Neural cell (in vitro differentiated cells): ENCODE measurements at regions not wholly inside any gene's neighbourhood (a gene's known extent, or its start where the extent isn't known, plus 50 kb on each side); places are given as distances from the start of the nearest gene placed in this dataset.
"Not testable (repeated sequence)": the region's sequence is repeated elsewhere in the genome, so short reads cannot be mapped to it uniquely, and the experiment has no call there.

Source experiments
- H2AFZ ChIP-seq: fragments of 200-600, 300-800 bp; sonication (generic), shearing (Covaris generic); 2 replicates; pipeline ENCODE4 v1.6.0; 2014; ENCODE audit warnings: low read depth, mild to moderate bottlenecking, antibody characterized with exemption, low read length, moderate library complexity
- H3F3A ChIP-seq: fragments of 200-600 bp; shearing (Covaris generic); 2 replicates; pipeline ENCODE4 v1.6.1; 2016; ENCODE audit warnings: mild to moderate bottlenecking, moderate library complexity, mixed read lengths, antibody characterized with exemption, low read length; ENCODE audit not compliant: insufficient read depth, poor library complexity, severe bottlenecking
- H3K27ac ChIP-seq: fragments of 200-600, 300-800 bp; sonication (generic), shearing (Covaris generic); 2 replicates; pipeline ENCODE4 v1.5.1; 2014; ENCODE audit warnings: mild to moderate bottlenecking, low read length, moderate library complexity
- H3K27me3 ChIP-seq: fragments of 300-800, 200-600 bp; sonication (generic), shearing (Covaris generic); 2 replicates; pipeline ENCODE4 v1.6.0; 2014; ENCODE audit warnings: mild to moderate bottlenecking, low read depth, low read length, moderate library complexity; ENCODE audit not compliant: insufficient read depth
- H3K36me3 ChIP-seq: fragments of 300-800, 200-600 bp; sonication (generic), shearing (Covaris generic); 2 replicates; pipeline ENCODE4 v1.5.1; 2014; ENCODE audit warnings: mild to moderate bottlenecking, antibody characterized with exemption, low read length, moderate library complexity; ENCODE audit not compliant: insufficient read depth
- H3K4me2 ChIP-seq: fragments of 300-800, 200-600 bp; sonication (generic), shearing (Covaris generic); 2 replicates; pipeline ENCODE4 v1.6.0; 2014; ENCODE audit warnings: mild to moderate bottlenecking, low read length
- H3K4me3 ChIP-seq: fragments of 300-800, 200-600 bp; sonication (generic), shearing (Covaris generic); 2 replicates; pipeline ENCODE4 v1.5.1; 2014; ENCODE audit warnings: mild to moderate bottlenecking, low read length, moderate library complexity
- H3K79me2 ChIP-seq: fragments of 200-600 bp; shearing (Covaris generic); replicated peaks from 2 replicates; pipeline ENCODE4 v1.6.0; 2014; ENCODE audit warnings: mild to moderate bottlenecking, low read length, moderate library complexity; ENCODE audit not compliant: insufficient read depth
- H3K9ac ChIP-seq: fragments of 300-800, 200-600 bp; sonication (generic), shearing (Covaris generic); 2 replicates; pipeline ENCODE4 v1.6.1; 2016; ENCODE audit warnings: mild to moderate bottlenecking, low read length, mixed read lengths
- H3K9me2 ChIP-seq: fragments of 200-600 bp; shearing (Covaris generic); 2 replicates; pipeline ENCODE4 v1.6.1; 2016; ENCODE audit warnings: mild to moderate bottlenecking, low read length, mixed read lengths; ENCODE audit not compliant: insufficient read depth
- H3K9me3 ChIP-seq: fragments of 200-600, 300-800 bp; sonication (generic), shearing (Covaris generic); 2 replicates; pipeline ENCODE4 v1.6.1; 2016; ENCODE audit warnings: mild to moderate bottlenecking, mixed run types, low read length, moderate library complexity, mixed read lengths
- H4K20me1 ChIP-seq: fragments of 200-600 bp; shearing (Covaris generic); 2 replicates; pipeline ENCODE4 v1.6.1; 2016; ENCODE audit warnings: mild to moderate bottlenecking, mixed run types; ENCODE audit not compliant: insufficient read depth
- EP300 ChIP-seq: fragments of 450-650 bp; conservative IDR thresholded peaks from 2 replicates; pipeline ENCODE4 v1.6.1; 2014; ENCODE audit warnings: antibody characterized with exemption, mild to moderate bottlenecking, moderate library complexity; ENCODE audit not compliant: poor library complexity, severe bottlenecking
- EZH2 ChIP-seq: fragments of 200-600, 300-800 bp; shearing (Covaris generic), sonication (generic); IDR thresholded peaks from 2 replicates; pipeline ENCODE4 v1.6.1; 2014; ENCODE audit warnings: antibody characterized with exemption, low read length, borderline replicate concordance, mild to moderate bottlenecking; ENCODE audit not compliant: insufficient read depth, poor library complexity, severe bottlenecking
- MXI1 ChIP-seq: fragments of 450-650 bp; conservative IDR thresholded peaks from 2 replicates; pipeline ENCODE4 v1.6.1; 2014; ENCODE audit warnings: antibody characterized with exemption, mild to moderate bottlenecking; ENCODE audit not compliant: poor library complexity, severe bottlenecking
- POLR2AphosphoS5 ChIP-seq: IDR thresholded peaks from 2 replicates; pipeline ENCODE4 v1.6.1; 2012
- RAD21 ChIP-seq: fragments of 450-650 bp; conservative IDR thresholded peaks from 2 replicates; pipeline ENCODE4 v1.6.1; 2014; ENCODE audit warnings: antibody characterized with exemption, mild to moderate bottlenecking, moderate library complexity
- SMC3 ChIP-seq: fragments of 450-650 bp; conservative IDR thresholded peaks from 2 replicates; pipeline ENCODE4 v1.6.1; 2014; ENCODE audit warnings: antibody characterized with exemption, mild to moderate bottlenecking, moderate library complexity; ENCODE audit not compliant: poor library complexity
- TAF1 ChIP-seq: IDR thresholded peaks from 2 replicates; pipeline ENCODE4 v1.6.1; 2012; ENCODE audit warnings: low read depth
- TF ChIP-seq, protein P1 (sequence below): IDR thresholded peaks from 2 replicates; pipeline ENCODE4 v1.6.1; 2012; ENCODE audit warnings: borderline replicate concordance
- TF ChIP-seq, protein P2 (sequence below): fragments of 450-650 bp; IDR thresholded peaks from 2 replicates; pipeline ENCODE4 v1.5.1; 2014; ENCODE audit warnings: antibody characterized with exemption, mild to moderate bottlenecking, moderate library complexity; ENCODE audit not compliant: poor library complexity, severe bottlenecking

DNA sequence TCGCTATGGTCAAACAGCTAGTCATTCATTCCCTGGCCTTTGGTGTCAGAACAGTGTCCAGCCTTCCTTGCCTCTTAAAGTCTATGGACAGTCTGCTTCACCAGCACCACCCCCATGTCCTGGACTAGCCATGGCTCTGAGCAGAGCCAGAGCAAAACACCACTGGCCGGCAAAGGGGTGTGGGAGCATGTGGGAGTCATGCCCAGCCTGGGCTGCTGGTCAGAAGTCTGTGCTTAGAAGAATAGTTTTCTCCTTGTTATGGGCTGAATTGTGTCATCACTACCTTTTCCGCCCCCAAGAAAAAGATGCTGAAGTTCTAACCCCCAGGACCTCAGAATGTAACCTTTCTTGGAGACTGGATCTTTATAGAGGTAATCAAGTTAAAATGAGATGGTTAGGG lies 132.9 kb upstream of the LPP start:
- Histone ChIP-seq H3F3A (no peaks in the 10 kb centered on the region), H3K79me2 (no peaks in the 10 kb centered on the region), H3K36me3 (no peaks in the 10 kb centered on the region), H3K27me3 (no peaks in the 10 kb centered on the region), H3K9ac (no peak overlapping the region), H4K20me1 (no peaks in the 10 kb centered on the region), H3K9me3 (no peaks in the 10 kb centered on the region), H3K27ac (no peak overlapping the region), H3K4me2 (no peak overlapping the region), H2AFZ (no peak overlapping the region), H3K9me2 (no peaks in the 10 kb centered on the region), H3K4me3 (no peak overlapping the region)
- TF ChIP-seq EZH2 (no peak), POLR2AphosphoS5 (no peak), MXI1 (no peak), RAD21 (no peak)

DNA sequence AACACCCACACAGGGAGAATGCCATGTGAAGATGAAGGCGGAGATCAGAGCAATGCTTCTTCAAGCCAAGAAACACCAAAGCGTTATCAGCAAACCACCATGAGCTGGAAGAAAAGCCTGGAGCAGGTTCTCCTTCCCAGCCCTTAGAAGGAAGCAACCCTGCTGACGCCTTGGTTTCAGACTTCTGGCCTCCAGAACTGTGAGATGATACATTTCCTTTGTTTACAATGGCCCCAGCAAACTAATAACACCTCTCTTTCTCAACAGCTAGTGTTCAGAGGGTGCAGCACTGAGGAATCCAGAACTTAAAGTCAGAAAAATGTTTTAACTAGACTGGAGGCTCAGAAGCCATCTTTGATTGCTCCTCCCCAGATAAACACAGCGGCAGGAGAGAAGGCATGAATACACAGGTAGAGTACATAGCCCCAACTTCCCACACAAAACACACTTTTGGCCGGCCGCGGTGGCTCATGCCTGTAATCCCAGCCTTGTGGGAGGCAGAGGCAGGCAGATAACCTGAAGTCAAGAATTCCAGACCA lies 132.4 kb upstream of the LPP start:
- H3K9me3 ChIP-seq: no peaks in the 10 kb centered on the region
- H3K9ac ChIP-seq: no peak overlapping the region
- TF ChIP-seq RAD21 (no peak), TAF1 (no peak), POLR2AphosphoS5 (no peak), SMC3 (no peak), EP300 (no peak)
- no peaks in the 10 kb centered on the region for H4K20me1 ChIP-seq
- H3K4me2 ChIP-seq: no peak overlapping the region
- H2AFZ ChIP-seq: no peak overlapping the region
- no peak overlapping the region for H3K4me3 ChIP-seq
- no peak overlapping the region for H3K27ac ChIP-seq
- no peaks in the 10 kb centered on the region for H3F3A ChIP-seq
- no peaks in the 10 kb centered on the region for H3K27me3 ChIP-seq
- no peaks in the 10 kb centered on the region for H3K36me3 ChIP-seq
- no peaks in the 10 kb centered on the region for H3K9me2 ChIP-seq
- no peaks in the 10 kb centered on the region for H3K79me2 ChIP-seq

DNA sequence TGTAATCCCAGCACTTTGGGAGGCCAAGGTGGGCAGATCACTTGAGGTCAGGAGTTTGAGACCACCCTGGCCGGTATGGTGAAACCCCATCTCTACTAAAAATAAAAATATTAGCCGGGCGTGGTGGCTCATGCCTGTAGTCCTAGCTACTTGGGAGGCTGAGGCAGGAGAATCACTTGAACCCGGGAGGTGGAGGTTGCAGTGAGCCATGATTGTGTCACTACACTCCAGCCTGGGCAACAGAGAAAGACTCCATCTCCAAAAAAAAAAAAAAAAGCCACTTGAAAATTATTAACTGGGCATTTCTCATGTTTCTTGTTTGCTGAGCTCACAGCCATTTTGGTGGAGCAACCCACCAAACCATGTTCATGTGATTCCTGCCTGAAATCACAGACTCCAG lies 131.1 kb upstream of the LPP start:
- H2AFZ ChIP-seq, H3K9me3 ChIP-seq, H3K27ac ChIP-seq, H3K9ac ChIP-seq, H3K9me2 ChIP-seq, H4K20me1 ChIP-seq, H3F3A ChIP-seq, H3K4me2 ChIP-seq, H3K27me3 ChIP-seq, H3K4me3 ChIP-seq, H3K36me3 ChIP-seq, H3K79me2 ChIP-seq: not testable (repeated sequence)

DNA sequence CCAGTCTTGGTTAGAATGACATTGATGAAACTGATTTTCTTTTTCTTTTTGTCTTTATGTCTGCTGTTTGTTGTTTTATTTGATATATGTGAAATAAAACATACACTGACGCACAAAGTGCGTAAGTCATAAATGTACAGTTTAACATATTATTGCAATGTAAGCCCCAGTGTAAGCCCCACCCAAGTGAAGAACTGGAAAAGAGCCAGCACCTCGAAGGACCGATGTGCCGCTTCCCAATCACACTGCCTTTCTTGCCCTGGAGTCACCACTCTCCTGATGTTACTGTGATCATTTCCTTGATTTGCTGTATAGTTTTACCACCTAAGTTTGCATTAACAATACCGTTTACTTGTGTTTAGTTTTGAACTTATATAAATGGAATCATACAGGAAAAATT lies 128.4 kb upstream of the LPP start:
- no peaks in the 10 kb centered on the region for H3K9me2 ChIP-seq
- H3K4me2 ChIP-seq: no peak overlapping the region
- TF ChIP-seq EP300: no peak
- TF ChIP-seq POLR2AphosphoS5: no peak
- no peak for TF ChIP-seq RAD21
- no peak for TF ChIP-seq SMC3
- no peak for TF ChIP-seq EZH2
- TF ChIP-seq, protein P1, sequence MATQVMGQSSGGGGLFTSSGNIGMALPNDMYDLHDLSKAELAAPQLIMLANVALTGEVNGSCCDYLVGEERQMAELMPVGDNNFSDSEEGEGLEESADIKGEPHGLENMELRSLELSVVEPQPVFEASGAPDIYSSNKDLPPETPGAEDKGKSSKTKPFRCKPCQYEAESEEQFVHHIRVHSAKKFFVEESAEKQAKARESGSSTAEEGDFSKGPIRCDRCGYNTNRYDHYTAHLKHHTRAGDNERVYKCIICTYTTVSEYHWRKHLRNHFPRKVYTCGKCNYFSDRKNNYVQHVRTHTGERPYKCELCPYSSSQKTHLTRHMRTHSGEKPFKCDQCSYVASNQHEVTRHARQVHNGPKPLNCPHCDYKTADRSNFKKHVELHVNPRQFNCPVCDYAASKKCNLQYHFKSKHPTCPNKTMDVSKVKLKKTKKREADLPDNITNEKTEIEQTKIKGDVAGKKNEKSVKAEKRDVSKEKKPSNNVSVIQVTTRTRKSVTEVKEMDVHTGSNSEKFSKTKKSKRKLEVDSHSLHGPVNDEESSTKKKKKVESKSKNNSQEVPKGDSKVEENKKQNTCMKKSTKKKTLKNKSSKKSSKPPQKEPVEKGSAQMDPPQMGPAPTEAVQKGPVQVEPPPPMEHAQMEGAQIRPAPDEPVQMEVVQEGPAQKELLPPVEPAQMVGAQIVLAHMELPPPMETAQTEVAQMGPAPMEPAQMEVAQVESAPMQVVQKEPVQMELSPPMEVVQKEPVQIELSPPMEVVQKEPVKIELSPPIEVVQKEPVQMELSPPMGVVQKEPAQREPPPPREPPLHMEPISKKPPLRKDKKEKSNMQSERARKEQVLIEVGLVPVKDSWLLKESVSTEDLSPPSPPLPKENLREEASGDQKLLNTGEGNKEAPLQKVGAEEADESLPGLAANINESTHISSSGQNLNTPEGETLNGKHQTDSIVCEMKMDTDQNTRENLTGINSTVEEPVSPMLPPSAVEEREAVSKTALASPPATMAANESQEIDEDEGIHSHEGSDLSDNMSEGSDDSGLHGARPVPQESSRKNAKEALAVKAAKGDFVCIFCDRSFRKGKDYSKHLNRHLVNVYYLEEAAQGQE: no peak
- TF ChIP-seq, protein P2, sequence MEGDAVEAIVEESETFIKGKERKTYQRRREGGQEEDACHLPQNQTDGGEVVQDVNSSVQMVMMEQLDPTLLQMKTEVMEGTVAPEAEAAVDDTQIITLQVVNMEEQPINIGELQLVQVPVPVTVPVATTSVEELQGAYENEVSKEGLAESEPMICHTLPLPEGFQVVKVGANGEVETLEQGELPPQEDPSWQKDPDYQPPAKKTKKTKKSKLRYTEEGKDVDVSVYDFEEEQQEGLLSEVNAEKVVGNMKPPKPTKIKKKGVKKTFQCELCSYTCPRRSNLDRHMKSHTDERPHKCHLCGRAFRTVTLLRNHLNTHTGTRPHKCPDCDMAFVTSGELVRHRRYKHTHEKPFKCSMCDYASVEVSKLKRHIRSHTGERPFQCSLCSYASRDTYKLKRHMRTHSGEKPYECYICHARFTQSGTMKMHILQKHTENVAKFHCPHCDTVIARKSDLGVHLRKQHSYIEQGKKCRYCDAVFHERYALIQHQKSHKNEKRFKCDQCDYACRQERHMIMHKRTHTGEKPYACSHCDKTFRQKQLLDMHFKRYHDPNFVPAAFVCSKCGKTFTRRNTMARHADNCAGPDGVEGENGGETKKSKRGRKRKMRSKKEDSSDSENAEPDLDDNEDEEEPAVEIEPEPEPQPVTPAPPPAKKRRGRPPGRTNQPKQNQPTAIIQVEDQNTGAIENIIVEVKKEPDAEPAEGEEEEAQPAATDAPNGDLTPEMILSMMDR: no peak
- no peak for TF ChIP-seq TAF1
- no peak for TF ChIP-seq MXI1
- H3K9ac ChIP-seq: no peak overlapping the region
- no peak overlapping the region for H3K4me3 ChIP-seq
- no peak overlapping the region for H2AFZ ChIP-seq
- H3K9me3 ChIP-seq: no peaks in the 10 kb centered on the region
- H3K27me3 ChIP-seq: no peaks in the 10 kb centered on the region
- H4K20me1 ChIP-seq: no peaks in the 10 kb centered on the region
- no peaks in the 10 kb centered on the region for H3K79me2 ChIP-seq
- no peak overlapping the region for H3K27ac ChIP-seq
- no peaks in the 10 kb centered on the region for H3F3A ChIP-seq
- no peaks in the 10 kb centered on the region for H3K36me3 ChIP-seq
